Keratinocyte (primary cell): ENCODE measurements at regions not wholly inside any gene's neighbourhood (a gene's known extent, or its start where the extent isn't known, plus 50 kb on each side); places are given as distances from the start of the nearest gene placed in this dataset.

Experiments
- DNase-seq: peaks from one replicate; pipeline ENCODE4 v3.0.0-alpha.2; 2011; ENCODE audit warnings: low read depth, missing footprints, low spot score
- FAIRE-seq: peaks from 2 replicates; lab custom pipeline; 2011; peaks lifted over from hg19 to GRCh38; lab: Jason Lieb, UNC
- H2AFZ ChIP-seq: 2 replicates; pipeline ENCODE4 v1.6.0; 2012; ENCODE audit warnings: low read length, control low read depth, inconsistent platforms; ENCODE audit not compliant: control insufficient read depth
- H3K27ac ChIP-seq: 2 replicates; pipeline ENCODE4 v1.5.1; 2011; ENCODE audit warnings: low read length; ENCODE audit not compliant: control insufficient read depth, insufficient read depth
- H3K27me3 ChIP-seq: 3 replicates; pipeline ENCODE4 v1.6.0; 2011; ENCODE audit warnings: low read length; ENCODE audit not compliant: control insufficient read depth, insufficient read depth; ENCODE audit errors: extremely low read depth
- H3K36me3 ChIP-seq, 2 experiments: 2 replicates in 1 of 2; 3 replicates in 1 of 2; pipeline ENCODE4 v1.5.1; 2011; ENCODE audit warnings: low read length in 2 of 2, mild to moderate bottlenecking in 1 of 2; ENCODE audit not compliant: control insufficient read depth in 2 of 2, insufficient read depth in 2 of 2; ENCODE audit errors: extremely low read depth in 1 of 2
- H3K4me1 ChIP-seq: 3 replicates; pipeline ENCODE4 v1.5.1; 2011; ENCODE audit warnings: low read length; ENCODE audit not compliant: control insufficient read depth, insufficient read depth; ENCODE audit errors: extremely low read depth
- H3K4me2 ChIP-seq: 3 replicates; pipeline ENCODE4 v1.6.0; 2011; ENCODE audit warnings: low read depth, low read length; ENCODE audit not compliant: control insufficient read depth, insufficient read depth; ENCODE audit errors: extremely low read depth
- H3K4me3 ChIP-seq, 3 experiments: fragments of 200-600 bp in 1 of 3; sonication (generic) in 1 of 3; 2 replicates in 2 of 3; 3 replicates in 1 of 3; pipeline ENCODE4 v1.5.1; 2011 to 2016; ENCODE audit warnings: low read length in 3 of 3, mild to moderate bottlenecking in 3 of 3, control low read depth in 2 of 3, inconsistent platforms in 1 of 3, low read depth in 1 of 3, mixed read lengths in 1 of 3, mixed run types in 1 of 3, moderate library complexity in 1 of 3; ENCODE audit not compliant: control insufficient read depth in 2 of 3, insufficient read depth in 2 of 3; ENCODE audit errors: extremely low read depth in 1 of 3
- H3K79me2 ChIP-seq: 2 replicates; pipeline ENCODE4 v1.6.0; 2012; ENCODE audit warnings: low read length; ENCODE audit not compliant: control insufficient read depth, insufficient read depth
- H3K9ac ChIP-seq: 3 replicates; pipeline ENCODE4 v1.6.0; 2011; ENCODE audit warnings: low read length; ENCODE audit not compliant: control insufficient read depth, insufficient read depth; ENCODE audit errors: extremely low read depth
- H3K9me1 ChIP-seq: 3 replicates; pipeline ENCODE4 v1.6.0; 2011; ENCODE audit warnings: low read length; ENCODE audit not compliant: control insufficient read depth, insufficient read depth; ENCODE audit errors: extremely low read depth
- H3K9me3 ChIP-seq: 2 replicates; pipeline ENCODE4 v1.5.1; 2012; ENCODE audit warnings: low read depth, low read length; ENCODE audit not compliant: control insufficient read depth
- H4K20me1 ChIP-seq: 3 replicates; pipeline ENCODE4 v1.6.0; 2011; ENCODE audit warnings: low read length; ENCODE audit not compliant: control insufficient read depth, insufficient read depth; ENCODE audit errors: extremely low read depth
- EZH2 ChIP-seq: IDR thresholded peaks from one replicate; pipeline ENCODE4 v1.6.1; 2012; ENCODE audit warnings: inconsistent platforms, mild to moderate bottlenecking, low read length, moderate library complexity
- dilution Hi-C: fragments of 300-500 bp; cut with MboI; formaldehyde crosslinking; loops from one replicate; pipeline ENCODE4 v1.7.0; 2020; ENCODE audit warnings: low sequenced_read_pairs; ENCODE audit not compliant: extremely low pct_ligation_motif_present
- TF ChIP-seq, protein P1 (sequence below), 3 experiments: IDR thresholded peaks in 1 of 3; conservative IDR thresholded peaks in 1 of 3; optimal IDR thresholded peaks in 1 of 3; 2 replicates in 2 of 3; 3 replicates in 1 of 3; pipeline versions ENCODE3 to v1.5.1; 2011; ENCODE audit warnings: low read length in 3 of 3, mild to moderate bottlenecking in 3 of 3, moderate library complexity in 2 of 3, control low read depth in 1 of 3, inconsistent platforms in 1 of 3; ENCODE audit not compliant: insufficient read depth in 2 of 3; ENCODE audit errors: extremely low read depth in 1 of 3

GRCh38 chr6:102340311-102340710 is 946.8 kb downstream of the GRIK2 start:
- no peak for TF ChIP-seq EZH2
- TF ChIP-seq, protein P1, sequence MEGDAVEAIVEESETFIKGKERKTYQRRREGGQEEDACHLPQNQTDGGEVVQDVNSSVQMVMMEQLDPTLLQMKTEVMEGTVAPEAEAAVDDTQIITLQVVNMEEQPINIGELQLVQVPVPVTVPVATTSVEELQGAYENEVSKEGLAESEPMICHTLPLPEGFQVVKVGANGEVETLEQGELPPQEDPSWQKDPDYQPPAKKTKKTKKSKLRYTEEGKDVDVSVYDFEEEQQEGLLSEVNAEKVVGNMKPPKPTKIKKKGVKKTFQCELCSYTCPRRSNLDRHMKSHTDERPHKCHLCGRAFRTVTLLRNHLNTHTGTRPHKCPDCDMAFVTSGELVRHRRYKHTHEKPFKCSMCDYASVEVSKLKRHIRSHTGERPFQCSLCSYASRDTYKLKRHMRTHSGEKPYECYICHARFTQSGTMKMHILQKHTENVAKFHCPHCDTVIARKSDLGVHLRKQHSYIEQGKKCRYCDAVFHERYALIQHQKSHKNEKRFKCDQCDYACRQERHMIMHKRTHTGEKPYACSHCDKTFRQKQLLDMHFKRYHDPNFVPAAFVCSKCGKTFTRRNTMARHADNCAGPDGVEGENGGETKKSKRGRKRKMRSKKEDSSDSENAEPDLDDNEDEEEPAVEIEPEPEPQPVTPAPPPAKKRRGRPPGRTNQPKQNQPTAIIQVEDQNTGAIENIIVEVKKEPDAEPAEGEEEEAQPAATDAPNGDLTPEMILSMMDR (optimal IDR thresholded peaks at IDR 0.05 in 1 of 3, IDR thresholded peaks at IDR 0.05 in 1 of 3, conservative IDR thresholded peaks at IDR 0.05 in 1 of 3; ENCODE audit: extremely low read depth in 1 of 3, insufficient read depth in 2 of 3, low read length in 3 of 3), result no peak
- DNase-seq, result no peak
- Histone ChIP-seq H3K4me1 (no peaks in the 10 kb centered on the region), H3K4me3 (no peak overlapping the region), H3K27ac (no peak overlapping the region), H3K9ac (no peak overlapping the region), H3K36me3 (no peaks in the 10 kb centered on the region), H3K9me1 (no peaks in the 10 kb centered on the region), H4K20me1 (no peaks in the 10 kb centered on the region), H2AFZ (no peak overlapping the region), H3K4me2 (no peak overlapping the region), H3K9me3 (no peaks in the 10 kb centered on the region), H3K79me2 (no peaks in the 10 kb centered on the region), H3K27me3 (no peaks in the 10 kb centered on the region)
- no peak for FAIRE-seq
- dilution Hi-C loops, result no loop called here

- dilution Hi-C loops, result no loop called here
- FAIRE-seq, result no peak
- H3K9ac ChIP-seq, result no peak overlapping the region
Measured at GRCh38 chr6:102333736-102334135, 940.2 kb downstream of the GRIK2 start.

More at GRCh38 chr6:102333736-102334135, 940.2 kb downstream of the GRIK2 start:
- no peaks in the 10 kb centered on the region for H3K9me1 ChIP-seq
- H3K36me3 ChIP-seq, result no peaks in the 10 kb centered on the region
- H3K27me3 ChIP-seq, result no peaks in the 10 kb centered on the region
- no peak overlapping the region for H3K4me2 ChIP-seq
- no peak for DNase-seq
- no peak for TF ChIP-seq EZH2
- TF ChIP-seq, protein P1 (optimal IDR thresholded peaks at IDR 0.05 in 1 of 3, IDR thresholded peaks at IDR 0.05 in 1 of 3, conservative IDR thresholded peaks at IDR 0.05 in 1 of 3; ENCODE audit: extremely low read depth in 1 of 3, insufficient read depth in 2 of 3, low read length in 3 of 3), result no peak
- no peak overlapping the region for H2AFZ ChIP-seq
- H3K27ac ChIP-seq, result no peak overlapping the region
- H4K20me1 ChIP-seq, result no peaks in the 10 kb centered on the region
- no peaks in the 10 kb centered on the region for H3K4me1 ChIP-seq
- no peaks in the 10 kb centered on the region for H3K79me2 ChIP-seq
- no peaks in the 10 kb centered on the region for H3K9me3 ChIP-seq
- no peak overlapping the region for H3K4me3 ChIP-seq
